ENCODE measurements at regions not wholly inside any gene's neighbourhood (a gene's known extent, or its start where the extent isn't known, plus 50 kb on each side); places are given as distances from the start of the nearest gene placed in this dataset.

DNA sequence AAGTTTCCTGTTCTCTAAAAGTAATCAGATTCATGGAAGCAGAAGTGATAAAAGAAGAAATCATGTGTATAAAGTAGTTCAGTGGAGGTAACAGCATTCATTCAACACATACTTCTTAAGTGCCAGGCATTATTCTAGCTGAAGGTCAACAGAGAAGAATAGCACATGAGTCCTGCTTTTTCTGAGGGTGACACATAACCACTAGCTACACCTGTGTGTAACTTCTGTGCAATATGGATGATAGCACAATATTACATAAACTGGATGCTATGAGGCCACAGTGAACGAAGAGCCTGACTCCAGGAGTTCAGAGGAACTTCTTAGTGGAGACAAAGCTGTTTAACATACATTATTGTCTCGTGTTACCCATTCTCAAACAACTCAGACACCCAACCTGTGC, 114.3 kb upstream of the PCED1B start (continued):
- TF ChIP-seq, protein P1, sequence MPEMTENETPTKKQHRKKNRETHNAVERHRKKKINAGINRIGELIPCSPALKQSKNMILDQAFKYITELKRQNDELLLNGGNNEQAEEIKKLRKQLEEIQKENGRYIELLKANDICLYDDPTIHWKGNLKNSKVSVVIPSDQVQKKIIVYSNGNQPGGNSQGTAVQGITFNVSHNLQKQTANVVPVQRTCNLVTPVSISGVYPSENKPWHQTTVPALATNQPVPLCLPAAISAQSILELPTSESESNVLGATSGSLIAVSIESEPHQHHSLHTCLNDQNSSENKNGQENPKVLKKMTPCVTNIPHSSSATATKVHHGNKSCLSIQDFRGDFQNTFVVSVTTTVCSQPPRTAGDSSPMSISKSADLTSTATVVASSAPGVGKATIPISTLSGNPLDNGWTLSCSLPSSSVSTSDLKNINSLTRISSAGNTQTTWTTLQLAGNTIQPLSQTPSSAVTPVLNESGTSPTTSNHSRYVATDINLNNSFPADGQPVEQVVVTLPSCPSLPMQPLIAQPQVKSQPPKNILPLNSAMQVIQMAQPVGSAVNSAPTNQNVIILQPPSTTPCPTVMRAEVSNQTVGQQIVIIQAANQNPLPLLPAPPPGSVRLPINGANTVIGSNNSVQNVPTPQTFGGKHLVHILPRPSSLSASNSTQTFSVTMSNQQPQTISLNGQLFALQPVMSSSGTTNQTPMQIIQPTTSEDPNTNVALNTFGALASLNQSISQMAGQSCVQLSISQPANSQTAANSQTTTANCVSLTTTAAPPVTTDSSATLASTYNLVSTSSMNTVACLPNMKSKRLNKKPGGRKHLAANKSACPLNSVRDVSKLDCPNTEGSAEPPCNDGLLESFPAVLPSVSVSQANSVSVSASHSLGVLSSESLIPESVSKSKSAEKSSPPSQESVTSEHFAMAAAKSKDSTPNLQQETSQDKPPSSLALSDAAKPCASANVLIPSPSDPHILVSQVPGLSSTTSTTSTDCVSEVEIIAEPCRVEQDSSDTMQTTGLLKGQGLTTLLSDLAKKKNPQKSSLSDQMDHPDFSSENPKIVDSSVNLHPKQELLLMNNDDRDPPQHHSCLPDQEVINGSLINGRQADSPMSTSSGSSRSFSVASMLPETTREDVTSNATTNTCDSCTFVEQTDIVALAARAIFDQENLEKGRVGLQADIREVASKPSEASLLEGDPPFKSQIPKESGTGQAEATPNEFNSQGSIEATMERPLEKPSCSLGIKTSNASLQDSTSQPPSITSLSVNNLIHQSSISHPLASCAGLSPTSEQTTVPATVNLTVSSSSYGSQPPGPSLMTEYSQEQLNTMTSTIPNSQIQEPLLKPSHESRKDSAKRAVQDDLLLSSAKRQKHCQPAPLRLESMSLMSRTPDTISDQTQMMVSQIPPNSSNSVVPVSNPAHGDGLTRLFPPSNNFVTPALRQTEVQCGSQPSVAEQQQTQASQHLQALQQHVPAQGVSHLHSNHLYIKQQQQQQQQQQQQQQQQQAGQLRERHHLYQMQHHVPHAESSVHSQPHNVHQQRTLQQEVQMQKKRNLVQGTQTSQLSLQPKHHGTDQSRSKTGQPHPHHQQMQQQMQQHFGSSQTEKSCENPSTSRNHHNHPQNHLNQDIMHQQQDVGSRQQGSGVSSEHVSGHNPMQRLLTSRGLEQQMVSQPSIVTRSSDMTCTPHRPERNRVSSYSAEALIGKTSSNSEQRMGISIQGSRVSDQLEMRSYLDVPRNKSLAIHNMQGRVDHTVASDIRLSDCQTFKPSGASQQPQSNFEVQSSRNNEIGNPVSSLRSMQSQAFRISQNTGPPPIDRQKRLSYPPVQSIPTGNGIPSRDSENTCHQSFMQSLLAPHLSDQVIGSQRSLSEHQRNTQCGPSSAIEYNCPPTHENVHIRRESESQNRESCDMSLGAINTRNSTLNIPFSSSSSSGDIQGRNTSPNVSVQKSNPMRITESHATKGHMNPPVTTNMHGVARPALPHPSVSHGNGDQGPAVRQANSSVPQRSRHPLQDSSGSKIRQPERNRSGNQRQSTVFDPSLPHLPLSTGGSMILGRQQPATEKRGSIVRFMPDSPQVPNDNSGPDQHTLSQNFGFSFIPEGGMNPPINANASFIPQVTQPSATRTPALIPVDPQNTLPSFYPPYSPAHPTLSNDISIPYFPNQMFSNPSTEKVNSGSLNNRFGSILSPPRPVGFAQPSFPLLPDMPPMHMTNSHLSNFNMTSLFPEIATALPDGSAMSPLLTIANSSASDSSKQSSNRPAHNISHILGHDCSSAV (CRISPR knock-in tag; IDR thresholded peaks at IDR 0.05; ENCODE audit: borderline replicate concordance): no peak
- TF ChIP-seq ZSCAN31 (CRISPR knock-in tag; IDR thresholded peaks at IDR 0.05; ENCODE audit: low read depth) (no peak), CREB1 (IDR thresholded peaks at IDR 0.05) (no peak), CREB1 (CRISPR knock-in tag; IDR thresholded peaks at IDR 0.05) (no peak), NFE2L1 (CRISPR knock-in tag; IDR thresholded peaks at IDR 0.05; ENCODE audit: borderline replicate concordance) (no peak), ZFP36 (IDR thresholded peaks at IDR 0.05; ENCODE audit: borderline replicate concordance, low read depth, low read length, partially characterized antibody) (no peak), PRMT3 (CRISPR knock-in tag; IDR thresholded peaks at IDR 0.05; ENCODE audit: borderline replicate concordance, low read depth) (no peak), ELF1 (CRISPR knock-in tag; IDR thresholded peaks at IDR 0.05) (no peak)
- TF ChIP-seq, protein P2, sequence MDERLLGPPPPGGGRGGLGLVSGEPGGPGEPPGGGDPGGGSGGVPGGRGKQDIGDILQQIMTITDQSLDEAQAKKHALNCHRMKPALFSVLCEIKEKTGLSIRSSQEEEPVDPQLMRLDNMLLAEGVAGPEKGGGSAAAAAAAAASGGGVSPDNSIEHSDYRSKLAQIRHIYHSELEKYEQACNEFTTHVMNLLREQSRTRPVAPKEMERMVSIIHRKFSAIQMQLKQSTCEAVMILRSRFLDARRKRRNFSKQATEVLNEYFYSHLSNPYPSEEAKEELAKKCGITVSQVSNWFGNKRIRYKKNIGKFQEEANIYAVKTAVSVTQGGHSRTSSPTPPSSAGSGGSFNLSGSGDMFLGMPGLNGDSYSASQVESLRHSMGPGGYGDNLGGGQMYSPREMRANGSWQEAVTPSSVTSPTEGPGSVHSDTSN (CRISPR knock-in tag; IDR thresholded peaks at IDR 0.05): no peak

Measured in HepG2 (cell line).